IPS-18c (cell line): ENCODE measurements at regions not wholly inside any gene's neighbourhood (a gene's known extent, or its start where the extent isn't known, plus 50 kb on each side); places are given as distances from the start of the nearest gene placed in this dataset.

Experiments used
- H3K4me3 ChIP-seq: 2 replicates; pipeline ENCODE4 v1.7.0; 2013; ENCODE audit warnings: low read depth, mild to moderate bottlenecking, low read length, moderate library complexity; ENCODE audit not compliant: insufficient read depth
- H3K9me3 ChIP-seq: one replicate; pipeline ENCODE4 v1.6.1; 2013; ENCODE audit warnings: mild to moderate bottlenecking, low read length, moderate library complexity; ENCODE audit not compliant: control insufficient read depth, insufficient read depth

GRCh38 chr4:164514765-164515164 is 239.2 kb upstream of the SMIM31 start:
- Histone ChIP-seq H3K9me3 (no peaks in the 10 kb centered on the region), H3K4me3 (no peak overlapping the region)

- Histone ChIP-seq H3K9me3 (peaks cover 5% of the 10 kb centered on the region), H3K4me3 (no peak overlapping the region)
Measured at GRCh38 chr4:164524789-164525188, 229.1 kb upstream of the SMIM31 start.

GRCh38 chr4:164526933-164527583 is 226.9 kb upstream of the SMIM31 start:
- H3K4me3 ChIP-seq: no peak overlapping the region

GRCh38 chr4:164529058-164529457 is 224.9 kb upstream of the SMIM31 start:
- Histone ChIP-seq H3K4me3 (no peak overlapping the region), H3K9me3 (no peaks in the 10 kb centered on the region)

More at GRCh38 chr4:164526933-164527583, 226.9 kb upstream of the SMIM31 start:
- no peaks in the 10 kb centered on the region for H3K9me3 ChIP-seq

- H3K9me3 ChIP-seq: no peaks in the 10 kb centered on the region
- no peak overlapping the region for H3K4me3 ChIP-seq
Measured at GRCh38 chr4:164529486-164529885, 224.4 kb upstream of the SMIM31 start.

- no peak overlapping the region for H3K4me3 ChIP-seq
Measured at GRCh38 chr4:164531336-164531735, 222.6 kb upstream of the SMIM31 start.

GRCh38 chr4:164536814-164537213 is 217.1 kb upstream of the SMIM31 start:
- Histone ChIP-seq H3K4me3 (no peak overlapping the region), H3K9me3 (peaks cover 14% of the 10 kb centered on the region)

More at GRCh38 chr4:164531336-164531735, 222.6 kb upstream of the SMIM31 start:
- H3K9me3 ChIP-seq: no peaks in the 10 kb centered on the region

GRCh38 chr4:164538097-164538496 is 215.8 kb upstream of the SMIM31 start:
- peaks cover 15% of the 10 kb centered on the region for H3K9me3 ChIP-seq

GRCh38 chr4:164540987-164541386 is 212.9 kb upstream of the SMIM31 start:
- H3K4me3 ChIP-seq: no peak overlapping the region
- H3K9me3 ChIP-seq: peaks cover 15% of the 10 kb centered on the region

More at GRCh38 chr4:164538097-164538496, 215.8 kb upstream of the SMIM31 start:
- H3K4me3 ChIP-seq: no peak overlapping the region

- Histone ChIP-seq H3K4me3 (no peak overlapping the region), H3K9me3 (peaks cover 15% of the 10 kb centered on the region)
Measured at GRCh38 chr4:164542431-164542830, 211.5 kb upstream of the SMIM31 start.

GRCh38 chr4:164550989-164551712 is 202.8 kb upstream of the SMIM31 start:
- no peak overlapping the region for H3K4me3 ChIP-seq
- H3K9me3 ChIP-seq: peaks cover 2% of the 10 kb centered on the region

- Histone ChIP-seq H3K4me3 (no peak overlapping the region), H3K9me3 (peaks cover 2% of the 10 kb centered on the region)
Measured at GRCh38 chr4:164551713-164552040, 202.3 kb upstream of the SMIM31 start.

- H3K9me3 ChIP-seq: no peaks in the 10 kb centered on the region
- H3K4me3 ChIP-seq: no peak overlapping the region
Measured at GRCh38 chr4:164571593-164572390, 182.1 kb upstream of the SMIM31 start.

- Histone ChIP-seq H3K4me3 (no peak overlapping the region), H3K9me3 (no peaks in the 10 kb centered on the region)
Measured at GRCh38 chr4:164572877-164573279, 181.1 kb upstream of the SMIM31 start.

- H3K9me3 ChIP-seq: no peaks in the 10 kb centered on the region
- no peak overlapping the region for H3K4me3 ChIP-seq
Measured at GRCh38 chr4:164575861-164576260, 178.1 kb upstream of the SMIM31 start.

GRCh38 chr4:164579270-164579942 is 174.5 kb upstream of the SMIM31 start:
- H3K4me3 ChIP-seq: no peak overlapping the region
- H3K9me3 ChIP-seq: peaks cover 2% of the 10 kb centered on the region

GRCh38 chr4:164591666-164592065 is 162.3 kb upstream of the SMIM31 start:
- H3K4me3 ChIP-seq: no peak overlapping the region
- no peaks in the 10 kb centered on the region for H3K9me3 ChIP-seq
